Astrocyte of the hippocampus (primary cell): ENCODE measurements at regions not wholly inside any gene's neighbourhood (a gene's known extent, or its start where the extent isn't known, plus 50 kb on each side); places are given as distances from the start of the nearest gene placed in this dataset.
A peak's percentile ranks its signal among the peaks of the same experiment; 100 is the strongest.

Source experiments
- DNase-seq: peaks from one replicate; pipeline ENCODE4 v3.0.0; 2011; ENCODE audit warnings: low read depth, low spot score

- DNase-seq, result no peak
Observed at GRCh38 chr4:20302336-20302735, 50.6 kb downstream of the SLIT2 start.

GRCh38 chr4:20305976-20306375 is 54.3 kb downstream of the SLIT2 start:
- DNase-seq, result peak; percentile 21

GRCh38 chr4:20311856-20312255 is 60.2 kb downstream of the SLIT2 start:
- DNase-seq, result peak; percentile 7

GRCh38 chr4:20313237-20314030 is 61.7 kb downstream of the SLIT2 start:
- DNase-seq, result no peak

- DNase-seq, result no peak
Observed at GRCh38 chr4:20317424-20317985, 65.8 kb downstream of the SLIT2 start.

- no peak for DNase-seq
Observed at GRCh38 chr4:20318001-20318908, 66.5 kb downstream of the SLIT2 start.

- no peak for DNase-seq
Observed at GRCh38 chr4:20318909-20319277, 67.2 kb downstream of the SLIT2 start.

- DNase-seq, result no peak
Observed at GRCh38 chr4:20319825-20320612, 68.3 kb downstream of the SLIT2 start.

GRCh38 chr4:20323991-20324390 is 72.3 kb downstream of the SLIT2 start:
- DNase-seq, result no peak

GRCh38 chr4:20326460-20326859 is 74.8 kb downstream of the SLIT2 start:
- DNase-seq, result no peak

GRCh38 chr4:20326977-20327376 is 75.3 kb downstream of the SLIT2 start:
- DNase-seq, result no peak

GRCh38 chr4:20327808-20328207 is 76.1 kb downstream of the SLIT2 start:
- no peak for DNase-seq

GRCh38 chr4:20331642-20332041 is 79.9 kb downstream of the SLIT2 start:
- no peak for DNase-seq

- no peak for DNase-seq
Observed at GRCh38 chr4:20333141-20333715, 81.5 kb downstream of the SLIT2 start.

- DNase-seq, result no peak
Observed at GRCh38 chr4:20337261-20337664, 85.6 kb downstream of the SLIT2 start.

GRCh38 chr4:20338841-20339240 is 87.1 kb downstream of the SLIT2 start:
- no peak for DNase-seq

GRCh38 chr4:20341134-20341738 is 89.5 kb downstream of the SLIT2 start:
- DNase-seq, result no peak

GRCh38 chr4:20347531-20347930 is 95.8 kb downstream of the SLIT2 start:
- DNase-seq, result no peak

- DNase-seq, result no peak
Observed at GRCh38 chr4:20348411-20348810, 96.7 kb downstream of the SLIT2 start.

- no peak for DNase-seq
Observed at GRCh38 chr4:20351360-20352162, 99.9 kb downstream of the SLIT2 start.
